Keratinocyte (primary cell): ENCODE measurements at regions not wholly inside any gene's neighbourhood (a gene's known extent, or its start where the extent isn't known, plus 50 kb on each side); places are given as distances from the start of the nearest gene placed in this dataset.

Experiments used
- DNase-seq: peaks from one replicate; pipeline ENCODE4 v3.0.0-alpha.2; 2011; ENCODE audit warnings: low read depth, missing footprints, low spot score
- FAIRE-seq: peaks from 2 replicates; lab custom pipeline; 2011; peaks lifted over from hg19 to GRCh38; lab: Jason Lieb, UNC
- H2AFZ ChIP-seq: 2 replicates; pipeline ENCODE4 v1.6.0; 2012; ENCODE audit warnings: low read length, control low read depth, inconsistent platforms; ENCODE audit not compliant: control insufficient read depth
- H3K27ac ChIP-seq: 2 replicates; pipeline ENCODE4 v1.5.1; 2011; ENCODE audit warnings: low read length; ENCODE audit not compliant: control insufficient read depth, insufficient read depth
- H3K27me3 ChIP-seq: 3 replicates; pipeline ENCODE4 v1.6.0; 2011; ENCODE audit warnings: low read length; ENCODE audit not compliant: control insufficient read depth, insufficient read depth; ENCODE audit errors: extremely low read depth
- H3K36me3 ChIP-seq, 2 experiments: 2 replicates in 1 of 2; 3 replicates in 1 of 2; pipeline ENCODE4 v1.5.1; 2011; ENCODE audit warnings: low read length in 2 of 2, mild to moderate bottlenecking in 1 of 2; ENCODE audit not compliant: control insufficient read depth in 2 of 2, insufficient read depth in 2 of 2; ENCODE audit errors: extremely low read depth in 1 of 2
- H3K4me1 ChIP-seq: 3 replicates; pipeline ENCODE4 v1.5.1; 2011; ENCODE audit warnings: low read length; ENCODE audit not compliant: control insufficient read depth, insufficient read depth; ENCODE audit errors: extremely low read depth
- H3K4me2 ChIP-seq: 3 replicates; pipeline ENCODE4 v1.6.0; 2011; ENCODE audit warnings: low read depth, low read length; ENCODE audit not compliant: control insufficient read depth, insufficient read depth; ENCODE audit errors: extremely low read depth
- H3K4me3 ChIP-seq, 3 experiments: fragments of 200-600 bp in 1 of 3; sonication (generic) in 1 of 3; 2 replicates in 2 of 3; 3 replicates in 1 of 3; pipeline ENCODE4 v1.5.1; 2011 to 2016; ENCODE audit warnings: low read length in 3 of 3, mild to moderate bottlenecking in 3 of 3, control low read depth in 2 of 3, inconsistent platforms in 1 of 3, low read depth in 1 of 3, mixed read lengths in 1 of 3, mixed run types in 1 of 3, moderate library complexity in 1 of 3; ENCODE audit not compliant: control insufficient read depth in 2 of 3, insufficient read depth in 2 of 3; ENCODE audit errors: extremely low read depth in 1 of 3
- H3K79me2 ChIP-seq: 2 replicates; pipeline ENCODE4 v1.6.0; 2012; ENCODE audit warnings: low read length; ENCODE audit not compliant: control insufficient read depth, insufficient read depth
- H3K9ac ChIP-seq: 3 replicates; pipeline ENCODE4 v1.6.0; 2011; ENCODE audit warnings: low read length; ENCODE audit not compliant: control insufficient read depth, insufficient read depth; ENCODE audit errors: extremely low read depth
- H3K9me1 ChIP-seq: 3 replicates; pipeline ENCODE4 v1.6.0; 2011; ENCODE audit warnings: low read length; ENCODE audit not compliant: control insufficient read depth, insufficient read depth; ENCODE audit errors: extremely low read depth
- H3K9me3 ChIP-seq: 2 replicates; pipeline ENCODE4 v1.5.1; 2012; ENCODE audit warnings: low read depth, low read length; ENCODE audit not compliant: control insufficient read depth
- H4K20me1 ChIP-seq: 3 replicates; pipeline ENCODE4 v1.6.0; 2011; ENCODE audit warnings: low read length; ENCODE audit not compliant: control insufficient read depth, insufficient read depth; ENCODE audit errors: extremely low read depth
- CTCF ChIP-seq, 3 experiments: IDR thresholded peaks in 1 of 3; conservative IDR thresholded peaks in 1 of 3; optimal IDR thresholded peaks in 1 of 3; 2 replicates in 2 of 3; 3 replicates in 1 of 3; pipeline versions ENCODE3 to v1.5.1; 2011; ENCODE audit warnings: low read length in 3 of 3, mild to moderate bottlenecking in 3 of 3, moderate library complexity in 2 of 3, control low read depth in 1 of 3, inconsistent platforms in 1 of 3; ENCODE audit not compliant: insufficient read depth in 2 of 3; ENCODE audit errors: extremely low read depth in 1 of 3
- EZH2 ChIP-seq: IDR thresholded peaks from one replicate; pipeline ENCODE4 v1.6.1; 2012; ENCODE audit warnings: inconsistent platforms, mild to moderate bottlenecking, low read length, moderate library complexity
- dilution Hi-C: fragments of 300-500 bp; cut with MboI; formaldehyde crosslinking; loops from one replicate; pipeline ENCODE4 v1.7.0; 2020; ENCODE audit warnings: low sequenced_read_pairs; ENCODE audit not compliant: extremely low pct_ligation_motif_present

GRCh38 chr10:34957531-34957930 is 132.6 kb downstream of the CUL2 start:
- H3K36me3 ChIP-seq = no peaks in the 10 kb centered on the region
- TF ChIP-seq CTCF (optimal IDR thresholded peaks at IDR 0.05 in 1 of 3, IDR thresholded peaks at IDR 0.05 in 1 of 3, conservative IDR thresholded peaks at IDR 0.05 in 1 of 3; ENCODE audit: extremely low read depth in 1 of 3, insufficient read depth in 2 of 3, low read length in 3 of 3) = no peak
- no peak for TF ChIP-seq EZH2
- FAIRE-seq (no peak), DNase-seq (no peak)
- H3K27ac ChIP-seq = no peak overlapping the region
- no peaks in the 10 kb centered on the region for H3K9me1 ChIP-seq
- H4K20me1 ChIP-seq = no peaks in the 10 kb centered on the region
- H3K4me3 ChIP-seq = no peak overlapping the region
- no peak overlapping the region for H2AFZ ChIP-seq
- H3K9me3 ChIP-seq = no peaks in the 10 kb centered on the region
- H3K9ac ChIP-seq = no peak overlapping the region
- no peaks in the 10 kb centered on the region for H3K27me3 ChIP-seq
- H3K4me2 ChIP-seq = no peak overlapping the region
- dilution Hi-C loops = no loop called here
- H3K79me2 ChIP-seq = no peaks in the 10 kb centered on the region
- peaks cover 22% of the 10 kb centered on the region for H3K4me1 ChIP-seq

GRCh38 chr10:34956756-34957155 is 133.4 kb downstream of the CUL2 start:
- H3K9me3 ChIP-seq = no peaks in the 10 kb centered on the region
- no peaks in the 10 kb centered on the region for H3K9me1 ChIP-seq
- no peaks in the 10 kb centered on the region for H4K20me1 ChIP-seq
- H3K4me1 ChIP-seq = peaks cover 22% of the 10 kb centered on the region
- DNase-seq (no peak), FAIRE-seq (no peak)
- H3K36me3 ChIP-seq = no peaks in the 10 kb centered on the region
- dilution Hi-C loops = no loop called here
- no peak overlapping the region for H3K27ac ChIP-seq
- H3K79me2 ChIP-seq = no peaks in the 10 kb centered on the region
- H3K27me3 ChIP-seq = no peaks in the 10 kb centered on the region
- H3K4me2 ChIP-seq = no peak overlapping the region
- TF ChIP-seq EZH2 (no peak), CTCF (optimal IDR thresholded peaks at IDR 0.05 in 1 of 3, IDR thresholded peaks at IDR 0.05 in 1 of 3, conservative IDR thresholded peaks at IDR 0.05 in 1 of 3; ENCODE audit: extremely low read depth in 1 of 3, insufficient read depth in 2 of 3, low read length in 3 of 3) (peak in 2 of 3 experiments; percentile 8 to 33)
- no peak overlapping the region for H3K4me3 ChIP-seq
- H2AFZ ChIP-seq = no peak overlapping the region
- no peak overlapping the region for H3K9ac ChIP-seq
